ENCODE measurements at regions not wholly inside any gene's neighbourhood (a gene's known extent, or its start where the extent isn't known, plus 50 kb on each side); places are given as distances from the start of the nearest gene placed in this dataset.

GRCh38 chr7:131189488-131189887, 138.2 kb upstream of the MKLN1 start:
- no peak for TF ChIP-seq CTCF (IDR thresholded peaks at IDR 0.05)
- TF ChIP-seq EZH2 (IDR thresholded peaks at IDR 0.05; ENCODE audit: borderline replicate concordance, insufficient read depth, low read depth, low read length, poor library complexity, severe bottlenecking), result no peak

Data from B cell (primary cell).